Heart left ventricle (tissue), 16 donors: ENCODE measurements at regions not wholly inside any gene's neighbourhood (a gene's known extent, or its start where the extent isn't known, plus 50 kb on each side); places are given as distances from the start of the nearest gene placed in this dataset.

Source experiments
- ATAC-seq, 4 donors: fragments of 200-7000 bp; cut with Tn5 transposase; one replicate each; pipeline ENCODE4 v1.9.1; 2020 to 2022; ENCODE audit warnings: moderate library complexity in 4 of 4, mild to moderate bottlenecking in 3 of 4, moderate number of reproducible peaks in 1 of 4
- DNase-seq, 5 donors: peaks; one replicate each; pipeline ENCODE4 v3.0.0-alpha.2; 2020
- H3K27ac ChIP-seq, 12 donors: fragments of 200-600 bp; sonication (generic) in 4 of 12; one replicate each; pipeline versions ENCODE4 v1.5.0 to v1.8.0; 2016 to 2022; ENCODE audit warnings: mild to moderate bottlenecking in 2 of 12
- H3K27me3 ChIP-seq, 9 donors: fragments of 200-600 bp; sonication (generic) in 2 of 9; one replicate each; pipeline versions ENCODE4 v1.5.1 to v1.8.0; 2016 to 2022; ENCODE audit warnings: mild to moderate bottlenecking in 3 of 9
- H3K36me3 ChIP-seq, 9 donors: fragments of 200-600 bp; sonication (generic) in 2 of 9; one replicate each; pipeline versions ENCODE4 v1.5.0 to v1.8.0; 2018 to 2022; ENCODE audit warnings: mild to moderate bottlenecking in 2 of 9
- H3K4me1 ChIP-seq, 12 donors: fragments of 200-600 bp; sonication (generic) in 4 of 12; one replicate each; pipeline versions ENCODE4 v1.5.0 to v1.8.0; 2016 to 2022; ENCODE audit warnings: mild to moderate bottlenecking in 3 of 12
- H3K4me3 ChIP-seq, 12 donors: fragments of 200-600 bp; sonication (generic) in 4 of 12; one replicate each; pipeline versions ENCODE4 v1.5.0 to v1.8.0; 2017 to 2022; ENCODE audit warnings: mild to moderate bottlenecking in 9 of 12, moderate library complexity in 4 of 12
- H3K9me3 ChIP-seq, 12 donors: fragments of 200-600 bp; sonication (generic) in 4 of 12; one replicate each; pipeline versions ENCODE4 v1.5.0 to v1.8.0; 2016 to 2022; ENCODE audit warnings: mild to moderate bottlenecking in 1 of 12
- CTCF ChIP-seq, 12 donors: fragments of 200-600 bp; sonication (generic) in 4 of 12; IDR thresholded peaks; one replicate each; pipeline versions ENCODE4 v1.5.0 to v1.8.0; 2018 to 2022; ENCODE audit warnings: antibody characterized with exemption in 12 of 12, mild to moderate bottlenecking in 5 of 12
- POLR2A ChIP-seq, 2 donors: fragments of 450-650 bp; IDR thresholded peaks; one replicate each; pipeline ENCODE4 v1.6.1; 2017; ENCODE audit warnings: antibody characterized with exemption in 2 of 2, mild to moderate bottlenecking in 2 of 2, moderate library complexity in 2 of 2
- WGBS, 4 donors: extraction: QIAGEN DNeasy Blood & Tissue Kit in 2 of 4; methylation state at CpG; one replicate each; pipeline versions ENCODE4 v1.1.5 to v1.1.7; 2013 to 2018; 5-methylcytosine and 5-hydroxymethylcytosine counted together
- intact Hi-C, 10 donors: fragments of 100-400 bp; cut with DNase I; formaldehyde crosslinking; loops; one replicate each; pipeline versions ENCODE4 v1.11.1 to v1.14.2; 2022
- donor health status: ischemic (EF 13 %, LVEDD 7.1; RV severe dilation, severe dysfunction).
- donor health status: healthy with polysubstance abuse.
- donor health status: DM: no; HTN: yes; CAD: no.
- donor health status: DM: no; HTN: no; CAD: no.
- donor health status: ischemic (EF 25% LVEDD 6.9; RV normal size, moderate dysfunction).
- donor health status: ischemic (EF 25% LVEDD 5.7; RV mildly dilated, moderate dysfunction).
- donor health status: healthy.
- donor health status: DM: yes; HTN: yes; CAD: no.
- donor health status: ischemic (EF 35%, LVEDD 5.7; RV mildly dilated, moderate dysfunction).
- donor health status: nonischemic (EF 11% LVEDD 7.7; RV severe dilation, severe dysfunction).
- donor health status: DM: yes; HTN: yes; CAD: no.
- donor health status: PGD.
- donor health status: ischemic (EF 29% LVEDD 5.4; RV normal size, mild dysfunction).
- donor health status: nonischemic (EF 23%, LVEDD 6.1; RV moderate dilation, normal function).

DNA sequence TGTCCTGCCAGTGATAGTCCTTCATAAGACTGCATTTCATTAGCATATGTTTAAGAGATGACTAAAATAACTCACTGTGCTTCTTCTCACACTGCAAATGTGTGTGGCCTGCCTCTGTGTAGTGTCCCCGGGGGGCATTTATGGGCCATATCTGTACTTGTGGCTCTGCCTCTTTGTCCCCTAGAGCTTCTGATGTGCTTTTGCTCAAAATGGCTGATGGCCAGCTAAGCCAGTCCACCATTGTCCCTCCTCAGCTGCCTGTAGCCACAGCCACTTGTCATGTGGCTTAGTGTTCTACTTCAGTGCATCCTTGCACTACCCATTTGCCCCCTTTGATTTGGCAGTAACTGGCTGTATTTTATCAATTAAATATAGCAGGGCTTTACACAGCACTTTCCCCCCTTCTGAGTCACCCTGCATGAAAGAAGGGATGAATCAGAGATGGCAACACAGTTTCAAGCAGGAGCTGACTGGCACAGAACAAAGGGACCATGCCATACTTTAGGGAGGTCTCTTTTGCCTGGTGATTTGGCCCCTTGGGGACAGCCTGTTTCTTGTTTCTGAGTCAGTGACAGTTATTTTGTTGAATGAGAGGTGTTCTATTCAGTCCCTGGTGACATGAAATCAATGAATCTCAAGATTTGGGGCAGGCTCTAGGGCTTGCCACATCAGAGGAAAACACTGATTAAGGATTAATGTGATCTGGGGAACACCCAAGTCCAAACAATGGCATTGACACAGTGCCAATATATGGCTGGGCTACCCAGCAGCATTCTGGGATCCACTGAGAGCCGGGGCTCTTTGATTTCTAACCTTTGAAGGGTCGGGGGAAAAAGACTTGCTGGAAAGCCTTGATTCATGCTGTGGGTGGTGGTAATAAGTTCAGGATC, 245.5 kb downstream of the SMARCA2 start:
- Histone ChIP-seq H3K27me3 (no peaks in the 10 kb centered on the region), H3K9me3 (no peaks in the 10 kb centered on the region), H3K4me3 (no peak overlapping the region), H3K4me1 (peaks cover 0 to 11% (median 0%) of the 10 kb centered on the region in 12 donors), H3K36me3 (no peaks in the 10 kb centered on the region), H3K27ac (no peak overlapping the region)
- intact Hi-C loops: loop anchor here in 1 of 10 donors (10.0 kb wide), 1 partner anchor 64 kb away; no protein-coding TSS in a partner anchor
- DNase-seq (no peak), ATAC-seq (peak in 1 of 4 donors; percentile 31)
- WGBS, 4 donors: 74 to 88% (median 84%) methylated on average over 3 of the region's 3 CpGs
- TF ChIP-seq POLR2A (IDR thresholded peaks at IDR 0.05): no peak
- TF ChIP-seq CTCF (IDR thresholded peaks at IDR 0.05): no peak

- ATAC-seq (no peak), DNase-seq (no peak)
- no peaks in the 10 kb centered on the region for H3K27me3 ChIP-seq
- peaks cover 0 to 11% (median 0%) of the 10 kb centered on the region in 12 donors for H3K4me1 ChIP-seq
- H3K9me3 ChIP-seq: no peaks in the 10 kb centered on the region
- no peak overlapping the region for H3K27ac ChIP-seq
- TF ChIP-seq POLR2A (IDR thresholded peaks at IDR 0.05) (no peak), CTCF (IDR thresholded peaks at IDR 0.05) (no peak)
- WGBS, 4 donors: 76 to 81% (median 78%) methylated on average over 4 of the region's 4 CpGs
- intact Hi-C loops: loop anchor here in 1 of 10 donors (10.0 kb wide), 1 partner anchor 63 kb away; no protein-coding TSS in a partner anchor
- no peaks in the 10 kb centered on the region for H3K36me3 ChIP-seq
- no peak overlapping the region for H3K4me3 ChIP-seq
Observed at GRCh38 chr9:2261421-2262103, 246.4 kb downstream of the SMARCA2 start.

DNA sequence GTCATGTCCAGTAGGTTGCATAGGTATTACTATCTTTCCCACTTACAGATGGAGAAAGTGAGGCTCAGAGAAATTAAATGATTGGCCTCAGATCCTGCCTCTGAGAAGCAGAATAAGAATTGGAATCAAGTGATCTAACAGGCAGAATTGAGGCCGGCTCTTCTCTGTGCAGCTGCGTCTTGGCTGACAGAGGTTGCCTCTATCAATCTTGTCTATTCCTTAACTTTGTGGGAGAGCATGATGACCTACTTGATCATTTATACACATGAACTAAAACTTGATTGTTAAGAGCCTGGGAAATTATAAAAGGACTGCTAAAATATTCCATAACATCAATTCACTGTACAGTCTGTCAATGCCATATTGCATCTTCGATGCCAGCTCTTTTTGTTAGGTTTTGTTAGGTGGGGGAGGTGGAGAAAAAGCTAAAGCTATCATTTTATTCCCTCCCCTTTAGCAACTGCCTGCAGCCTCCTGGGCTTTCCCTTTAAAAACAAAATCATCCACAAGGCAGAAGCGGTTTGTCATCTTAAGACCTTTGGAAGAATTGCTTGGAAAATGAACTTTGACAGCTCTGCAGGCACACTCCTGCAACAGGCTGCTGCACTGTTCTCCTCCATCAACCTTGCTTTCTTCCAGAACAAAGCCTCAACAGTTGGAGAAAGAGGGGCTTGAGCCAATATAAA, 247.4 kb downstream of the SMARCA2 start:
- Histone ChIP-seq H3K27me3 (no peaks in the 10 kb centered on the region), H3K4me3 (no peak overlapping the region), H3K4me1 (peaks cover 0 to 12% (median 8%) of the 10 kb centered on the region in 12 donors), H3K36me3 (no peaks in the 10 kb centered on the region), H3K9me3 (no peaks in the 10 kb centered on the region), H3K27ac (no peak overlapping the region)
- DNase-seq (no peak), ATAC-seq (no peak)
- WGBS, 4 donors: 72 to 83% (median 77%) methylated on average over 4 of the region's 4 CpGs
- TF ChIP-seq POLR2A (IDR thresholded peaks at IDR 0.05) (no peak), CTCF (IDR thresholded peaks at IDR 0.05) (no peak)
- intact Hi-C loops: loop anchor here in 1 of 10 donors (10.0 kb wide), 1 partner anchor 62 kb away; no protein-coding TSS in a partner anchor
